ENCODE measurements at regions not wholly inside any gene's neighbourhood (a gene's known extent, or its start where the extent isn't known, plus 50 kb on each side); places are given as distances from the start of the nearest gene placed in this dataset.

GRCh38 chr14:41409806-41410205, 196.9 kb upstream of the LRFN5 start:
- H3K9ac ChIP-seq (ENCODE audit: extremely low read depth, low read length, poor library complexity, severe bottlenecking), result no peak overlapping the region
- no peaks in the 10 kb centered on the region for H3K9me3 ChIP-seq (ENCODE audit: control insufficient read depth, low read length)
- Mint-ChIP-seq H3K4me3 (no peak overlapping the region), H3K4me1 (peaks cover 1% of the 10 kb centered on the region), H3K9me3 (no peaks in the 10 kb centered on the region), H3K27me3 (ENCODE audit: insufficient read depth) (no peaks in the 10 kb centered on the region), H3K27ac (no peak overlapping the region), H3K36me3 (ENCODE audit: low read depth) (no peaks in the 10 kb centered on the region)
- no peaks in the 10 kb centered on the region for H3K36me3 ChIP-seq (ENCODE audit: control insufficient read depth, insufficient read depth, low read length)
- TF ChIP-seq CTCF (conservative IDR thresholded peaks at IDR 0.05), result no peak
- H3K4me3 ChIP-seq (ENCODE audit: low read length), result no peak overlapping the region
- DNase-seq, result no peak
- H3K4me1 ChIP-seq (ENCODE audit: control insufficient read depth, insufficient read depth, low read length), result no peaks in the 10 kb centered on the region
- no peak overlapping the region for H3K27ac ChIP-seq (ENCODE audit: low read depth, low read length)
- H3K27me3 ChIP-seq (ENCODE audit: control insufficient read depth, insufficient read depth, low read length, poor library complexity, severe bottlenecking), result no peaks in the 10 kb centered on the region

- H3K9me3 Mint-ChIP-seq, result no peaks in the 10 kb centered on the region
- no peak for DNase-seq
- H3K27ac ChIP-seq (ENCODE audit: low read depth, low read length), result no peak overlapping the region
- H3K4me1 Mint-ChIP-seq, result peaks cover 23% of the 10 kb centered on the region
- no peaks in the 10 kb centered on the region for H3K9me3 ChIP-seq (ENCODE audit: control insufficient read depth, low read length)
- H3K4me3 Mint-ChIP-seq, result no peak overlapping the region
- TF ChIP-seq CTCF (conservative IDR thresholded peaks at IDR 0.05), result no peak
- H3K36me3 Mint-ChIP-seq (ENCODE audit: low read depth), result no peaks in the 10 kb centered on the region
- no peak overlapping the region for H3K4me3 ChIP-seq (ENCODE audit: low read length)
- H3K4me1 ChIP-seq (ENCODE audit: control insufficient read depth, insufficient read depth, low read length), result peaks cover 5% of the 10 kb centered on the region
- no peaks in the 10 kb centered on the region for H3K27me3 ChIP-seq (ENCODE audit: control insufficient read depth, insufficient read depth, low read length, poor library complexity, severe bottlenecking)
- no peak overlapping the region for H3K27ac Mint-ChIP-seq
- no peak overlapping the region for H3K9ac ChIP-seq (ENCODE audit: extremely low read depth, low read length, poor library complexity, severe bottlenecking)
- H3K27me3 Mint-ChIP-seq (ENCODE audit: insufficient read depth), result no peaks in the 10 kb centered on the region
- no peaks in the 10 kb centered on the region for H3K36me3 ChIP-seq (ENCODE audit: control insufficient read depth, insufficient read depth, low read length)
Observed at GRCh38 chr14:41404126-41404525, 202.6 kb upstream of the LRFN5 start.

GRCh38 chr14:41403360-41403759, 203.3 kb upstream of the LRFN5 start:
- Mint-ChIP-seq H3K4me1 (peaks cover 23% of the 10 kb centered on the region), H3K4me3 (no peak overlapping the region), H3K27me3 (ENCODE audit: insufficient read depth) (no peaks in the 10 kb centered on the region), H3K27ac (no peak overlapping the region), H3K9me3 (no peaks in the 10 kb centered on the region), H3K36me3 (ENCODE audit: low read depth) (no peaks in the 10 kb centered on the region)
- no peak for DNase-seq
- Histone ChIP-seq H3K27ac (ENCODE audit: low read depth, low read length) (no peak overlapping the region), H3K4me3 (ENCODE audit: low read length) (no peak overlapping the region), H3K27me3 (ENCODE audit: control insufficient read depth, insufficient read depth, low read length, poor library complexity, severe bottlenecking) (no peaks in the 10 kb centered on the region), H3K36me3 (ENCODE audit: control insufficient read depth, insufficient read depth, low read length) (no peaks in the 10 kb centered on the region), H3K9me3 (ENCODE audit: control insufficient read depth, low read length) (no peaks in the 10 kb centered on the region), H3K9ac (ENCODE audit: extremely low read depth, low read length, poor library complexity, severe bottlenecking) (no peak overlapping the region), H3K4me1 (ENCODE audit: control insufficient read depth, insufficient read depth, low read length) (peaks cover 5% of the 10 kb centered on the region)
- TF ChIP-seq CTCF (conservative IDR thresholded peaks at IDR 0.05), result no peak
